Heart left ventricle (tissue), 16 donors: ENCODE measurements at regions not wholly inside any gene's neighbourhood (a gene's known extent, or its start where the extent isn't known, plus 50 kb on each side); places are given as distances from the start of the nearest gene placed in this dataset.

Experiments
- ATAC-seq, 4 donors: fragments of 200-7000 bp; cut with Tn5 transposase; one replicate each; pipeline ENCODE4 v1.9.1; 2020 to 2022; ENCODE audit warnings: moderate library complexity in 4 of 4, mild to moderate bottlenecking in 3 of 4, moderate number of reproducible peaks in 1 of 4
- DNase-seq, 5 donors: peaks; one replicate each; pipeline ENCODE4 v3.0.0-alpha.2; 2020
- H3K27ac ChIP-seq, 12 donors: fragments of 200-600 bp; sonication (generic) in 4 of 12; one replicate each; pipeline versions ENCODE4 v1.5.0 to v1.8.0; 2016 to 2022; ENCODE audit warnings: mild to moderate bottlenecking in 2 of 12
- H3K27me3 ChIP-seq, 9 donors: fragments of 200-600 bp; sonication (generic) in 2 of 9; one replicate each; pipeline versions ENCODE4 v1.5.1 to v1.8.0; 2016 to 2022; ENCODE audit warnings: mild to moderate bottlenecking in 3 of 9
- H3K36me3 ChIP-seq, 9 donors: fragments of 200-600 bp; sonication (generic) in 2 of 9; one replicate each; pipeline versions ENCODE4 v1.5.0 to v1.8.0; 2018 to 2022; ENCODE audit warnings: mild to moderate bottlenecking in 2 of 9
- H3K4me1 ChIP-seq, 12 donors: fragments of 200-600 bp; sonication (generic) in 4 of 12; one replicate each; pipeline versions ENCODE4 v1.5.0 to v1.8.0; 2016 to 2022; ENCODE audit warnings: mild to moderate bottlenecking in 3 of 12
- H3K4me3 ChIP-seq, 12 donors: fragments of 200-600 bp; sonication (generic) in 4 of 12; one replicate each; pipeline versions ENCODE4 v1.5.0 to v1.8.0; 2017 to 2022; ENCODE audit warnings: mild to moderate bottlenecking in 9 of 12, moderate library complexity in 4 of 12
- H3K9me3 ChIP-seq, 12 donors: fragments of 200-600 bp; sonication (generic) in 4 of 12; one replicate each; pipeline versions ENCODE4 v1.5.0 to v1.8.0; 2016 to 2022; ENCODE audit warnings: mild to moderate bottlenecking in 1 of 12
- POLR2A ChIP-seq, 2 donors: fragments of 450-650 bp; IDR thresholded peaks; one replicate each; pipeline ENCODE4 v1.6.1; 2017; ENCODE audit warnings: antibody characterized with exemption in 2 of 2, mild to moderate bottlenecking in 2 of 2, moderate library complexity in 2 of 2
- WGBS, 4 donors: extraction: QIAGEN DNeasy Blood & Tissue Kit in 2 of 4; methylation state at CpG; one replicate each; pipeline versions ENCODE4 v1.1.5 to v1.1.7; 2013 to 2018; 5-methylcytosine and 5-hydroxymethylcytosine counted together
- intact Hi-C, 10 donors: fragments of 100-400 bp; cut with DNase I; formaldehyde crosslinking; loops; one replicate each; pipeline versions ENCODE4 v1.11.1 to v1.14.2; 2022
- TF ChIP-seq, protein P1 (sequence below), 12 donors: fragments of 200-600 bp; sonication (generic) in 4 of 12; IDR thresholded peaks; one replicate each; pipeline versions ENCODE4 v1.5.0 to v1.8.0; 2018 to 2022; ENCODE audit warnings: antibody characterized with exemption in 12 of 12, mild to moderate bottlenecking in 5 of 12
- donor health status: ischemic (EF 13 %, LVEDD 7.1; RV severe dilation, severe dysfunction).
- donor health status: healthy with polysubstance abuse.
- donor health status: DM: no; HTN: yes; CAD: no.
- donor health status: DM: no; HTN: no; CAD: no.
- donor health status: ischemic (EF 25% LVEDD 6.9; RV normal size, moderate dysfunction).
- donor health status: ischemic (EF 25% LVEDD 5.7; RV mildly dilated, moderate dysfunction).
- donor health status: healthy.
- donor health status: DM: yes; HTN: yes; CAD: no.
- donor health status: ischemic (EF 35%, LVEDD 5.7; RV mildly dilated, moderate dysfunction).
- donor health status: nonischemic (EF 11% LVEDD 7.7; RV severe dilation, severe dysfunction).
- donor health status: DM: yes; HTN: yes; CAD: no.
- donor health status: PGD.
- donor health status: ischemic (EF 29% LVEDD 5.4; RV normal size, mild dysfunction).
- donor health status: nonischemic (EF 23%, LVEDD 6.1; RV moderate dilation, normal function).

DNA sequence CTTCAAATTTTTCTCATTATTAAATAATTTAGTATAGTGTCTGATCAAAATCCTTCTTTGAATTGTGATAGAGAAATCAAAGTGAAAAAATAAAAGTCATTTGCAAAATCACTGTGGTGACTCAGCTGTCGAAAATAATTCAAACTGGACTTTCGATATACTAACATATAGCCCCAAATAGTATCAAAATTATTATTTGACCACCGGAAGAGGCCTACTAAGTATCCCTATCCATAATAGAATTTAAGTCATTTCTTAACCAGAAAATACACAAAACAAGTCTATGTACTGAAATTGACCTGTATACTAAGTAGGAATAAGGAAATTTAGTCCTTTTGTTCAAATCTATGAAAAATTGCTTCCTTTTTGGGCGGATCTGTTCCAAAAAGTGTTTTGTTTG is 180.7 kb downstream of the MRPL39 start:
- DNase-seq, result no peak
- Histone ChIP-seq H3K4me3 (no peak overlapping the region), H3K27ac (no peak overlapping the region), H3K36me3 (no peaks in the 10 kb centered on the region), H3K9me3 (no peaks in the 10 kb centered on the region), H3K27me3 (peaks cover 0 to 3% (median 0%) of the 10 kb centered on the region in 9 donors), H3K4me1 (peaks cover 0 to 2% (median 0%) of the 10 kb centered on the region in 12 donors)
- TF ChIP-seq, protein P1, sequence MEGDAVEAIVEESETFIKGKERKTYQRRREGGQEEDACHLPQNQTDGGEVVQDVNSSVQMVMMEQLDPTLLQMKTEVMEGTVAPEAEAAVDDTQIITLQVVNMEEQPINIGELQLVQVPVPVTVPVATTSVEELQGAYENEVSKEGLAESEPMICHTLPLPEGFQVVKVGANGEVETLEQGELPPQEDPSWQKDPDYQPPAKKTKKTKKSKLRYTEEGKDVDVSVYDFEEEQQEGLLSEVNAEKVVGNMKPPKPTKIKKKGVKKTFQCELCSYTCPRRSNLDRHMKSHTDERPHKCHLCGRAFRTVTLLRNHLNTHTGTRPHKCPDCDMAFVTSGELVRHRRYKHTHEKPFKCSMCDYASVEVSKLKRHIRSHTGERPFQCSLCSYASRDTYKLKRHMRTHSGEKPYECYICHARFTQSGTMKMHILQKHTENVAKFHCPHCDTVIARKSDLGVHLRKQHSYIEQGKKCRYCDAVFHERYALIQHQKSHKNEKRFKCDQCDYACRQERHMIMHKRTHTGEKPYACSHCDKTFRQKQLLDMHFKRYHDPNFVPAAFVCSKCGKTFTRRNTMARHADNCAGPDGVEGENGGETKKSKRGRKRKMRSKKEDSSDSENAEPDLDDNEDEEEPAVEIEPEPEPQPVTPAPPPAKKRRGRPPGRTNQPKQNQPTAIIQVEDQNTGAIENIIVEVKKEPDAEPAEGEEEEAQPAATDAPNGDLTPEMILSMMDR (IDR thresholded peaks at IDR 0.05), result no peak
- TF ChIP-seq POLR2A (IDR thresholded peaks at IDR 0.05), result no peak
- no peak for ATAC-seq
- WGBS, 4 donors, result 90 to 93% (median 92%) methylated on average over 4 of the region's 4 CpGs
- intact Hi-C loops, result loop anchor here in 4 of 10 donors (10.0 kb wide), 2 partner anchors 128 to 138 kb away; no protein-coding TSS in a partner anchor

DNA sequence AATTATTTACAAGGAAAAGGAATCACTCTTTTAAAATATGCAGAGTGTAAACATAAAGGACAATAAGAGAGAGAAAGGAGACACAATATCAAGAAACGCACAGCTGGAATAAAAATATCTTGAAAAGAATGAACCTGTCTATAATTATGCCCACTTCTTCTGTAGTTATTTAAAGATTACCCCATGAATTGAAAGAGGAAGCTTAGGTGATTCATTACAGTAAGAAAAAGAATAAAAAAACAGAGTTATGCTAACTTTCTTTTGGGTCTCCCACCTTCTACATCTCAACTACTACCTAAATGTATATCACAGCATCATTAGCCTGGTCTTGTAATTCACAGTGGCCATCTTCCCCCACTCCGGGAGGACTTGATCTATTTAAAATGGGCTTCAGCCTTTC is 182.1 kb downstream of the MRPL39 start:
- TF ChIP-seq, protein P1 (IDR thresholded peaks at IDR 0.05), result no peak
- no peak for TF ChIP-seq POLR2A (IDR thresholded peaks at IDR 0.05)

DNA sequence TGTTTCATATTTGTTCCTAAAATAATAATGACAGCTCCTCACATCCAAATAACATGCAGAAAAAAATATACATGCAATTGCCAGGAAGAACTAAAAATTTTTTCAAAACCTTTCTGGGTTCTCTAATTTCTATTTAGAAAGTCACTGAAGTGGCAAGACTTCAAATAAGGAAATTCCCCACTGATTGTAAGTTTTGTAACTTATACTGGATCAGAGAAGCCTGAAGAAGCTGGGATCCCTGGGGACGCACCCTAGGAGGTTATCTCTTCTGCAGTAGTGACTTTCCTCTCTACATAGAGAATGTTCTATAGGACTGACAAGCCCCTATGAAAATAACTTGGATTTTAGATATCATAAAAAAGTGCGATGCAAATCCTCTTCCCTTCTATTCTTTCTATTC is 182.6 kb downstream of the MRPL39 start:
- 77% methylated on average over 2 of the region's 2 CpGs for WGBS, 4 donors

More for the DNA sequence above, 182.1 kb downstream of the MRPL39 start:
- no peak overlapping the region for H3K27ac ChIP-seq
- no peak for DNase-seq
- H3K4me1 ChIP-seq, result peaks cover 0 to 6% (median 0%) of the 10 kb centered on the region in 12 donors
- no peaks in the 10 kb centered on the region for H3K36me3 ChIP-seq
- ATAC-seq, result no peak
- peaks cover 0 to 3% (median 0%) of the 10 kb centered on the region in 9 donors for H3K27me3 ChIP-seq
- no peaks in the 10 kb centered on the region for H3K9me3 ChIP-seq
- WGBS, 4 donors, result 73 to 84% (median 79%) methylated on average over 2 of the region's 2 CpGs
- H3K4me3 ChIP-seq, result no peak overlapping the region
- intact Hi-C loops, result loop anchor here in 4 of 10 donors (10.0 kb wide), 2 partner anchors 130 to 140 kb away; no protein-coding TSS in a partner anchor

DNA sequence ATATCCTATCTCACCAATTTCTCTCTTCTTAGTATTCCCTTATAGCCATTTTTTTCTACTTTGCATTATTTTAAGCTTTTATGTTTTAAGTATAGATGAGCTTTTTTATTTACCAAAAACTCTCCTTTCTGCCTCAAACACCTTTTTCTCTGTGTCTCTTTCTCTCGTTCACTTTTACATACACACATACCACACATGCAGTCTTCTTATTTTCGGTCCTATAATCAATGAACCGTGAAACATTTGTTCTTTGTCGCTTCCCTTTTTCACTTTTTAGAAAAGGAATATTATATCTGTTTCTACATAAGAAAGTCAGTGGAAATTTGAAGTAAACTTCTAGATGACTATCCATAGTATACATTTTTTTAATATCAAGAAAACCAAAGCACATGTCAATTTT is 183.2 kb downstream of the MRPL39 start:
- DNase-seq, result no peak
- Histone ChIP-seq H3K27ac (no peak overlapping the region), H3K4me3 (no peak overlapping the region), H3K4me1 (peaks cover 0 to 6% (median 0%) of the 10 kb centered on the region in 12 donors), H3K27me3 (peaks cover 0 to 3% (median 0%) of the 10 kb centered on the region in 9 donors), H3K9me3 (no peaks in the 10 kb centered on the region), H3K36me3 (no peaks in the 10 kb centered on the region)
- no peak for ATAC-seq
- no peak for TF ChIP-seq POLR2A (IDR thresholded peaks at IDR 0.05)
- TF ChIP-seq, protein P1 (IDR thresholded peaks at IDR 0.05), result no peak
- intact Hi-C loops, result loop anchor here in 6 of 10 donors (5.0 to 10.0 kb wide), 5 partner anchors 131 to 378 kb away; no protein-coding TSS in a partner anchor
- WGBS, 4 donors, result 84 to 89% (median 85%) methylated on average over 4 of the region's 4 CpGs

More for the DNA sequence above, 182.6 kb downstream of the MRPL39 start:
- ATAC-seq, result no peak
- TF ChIP-seq, protein P1 (IDR thresholded peaks at IDR 0.05), result no peak
- no peak for TF ChIP-seq POLR2A (IDR thresholded peaks at IDR 0.05)
- peaks cover 0 to 3% (median 0%) of the 10 kb centered on the region in 9 donors for H3K27me3 ChIP-seq
- peaks cover 0 to 6% (median 0%) of the 10 kb centered on the region in 12 donors for H3K4me1 ChIP-seq
- no peak overlapping the region for H3K4me3 ChIP-seq
- intact Hi-C loops, result loop anchor here in 6 of 10 donors (5.0 to 10.0 kb wide), 5 partner anchors 130 to 378 kb away; no protein-coding TSS in a partner anchor
- no peak overlapping the region for H3K27ac ChIP-seq
- no peaks in the 10 kb centered on the region for H3K9me3 ChIP-seq
- DNase-seq, result no peak
- no peaks in the 10 kb centered on the region for H3K36me3 ChIP-seq
